Hepatic stellate cell (primary cell): ENCODE measurements at regions not wholly inside any gene's neighbourhood (a gene's known extent, or its start where the extent isn't known, plus 50 kb on each side); places are given as distances from the start of the nearest gene placed in this dataset.

Source experiments
- DNase-seq: peaks from one replicate; pipeline ENCODE4 v3.0.0; 2011; ENCODE audit warnings: low spot score

DNA sequence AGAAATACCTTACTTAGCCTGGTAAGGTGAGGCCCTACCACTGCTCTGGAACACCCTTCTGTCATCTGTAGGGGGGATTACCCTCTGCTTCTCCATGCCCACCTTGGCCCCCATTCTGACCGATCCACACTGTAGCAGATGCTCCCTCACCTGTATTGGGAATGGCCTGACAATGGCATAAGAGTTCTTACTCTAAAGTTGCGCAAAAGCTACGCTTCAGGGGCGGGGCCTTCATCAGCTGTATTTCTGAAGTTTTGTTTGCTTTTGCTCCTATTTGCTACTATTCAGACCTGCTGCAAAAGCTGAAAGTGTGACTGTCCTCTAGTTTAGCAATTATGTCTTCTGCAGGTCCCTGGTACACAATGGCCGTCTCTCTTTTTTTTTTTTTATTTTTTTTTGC is 252.6 kb downstream of the TLE3 start:
- no peak for DNase-seq

DNA sequence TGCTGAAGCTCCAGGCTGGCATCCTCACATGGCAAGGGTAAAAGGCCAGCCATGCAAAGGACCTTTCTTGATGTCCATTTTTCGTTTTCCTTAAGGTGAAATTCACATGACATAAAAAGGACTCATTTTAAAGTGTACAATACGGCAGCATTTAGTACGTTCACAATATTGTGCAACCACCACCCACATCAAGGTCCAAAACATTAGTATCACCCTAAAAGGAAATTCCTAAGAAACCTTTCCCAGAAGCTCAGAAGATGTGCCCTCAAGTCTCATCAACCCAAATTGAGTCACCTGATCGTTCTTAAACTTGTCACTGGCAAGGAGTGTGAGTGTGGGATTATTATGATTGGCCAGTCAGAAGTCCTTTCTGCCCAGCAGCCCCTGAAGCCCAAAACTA is 250.1 kb downstream of the TLE3 start:
- no peak for DNase-seq

- no peak for DNase-seq
Observed at GRCh38 chr15:69848096-69848495, 249.6 kb downstream of the TLE3 start.

GRCh38 chr15:69848551-69849231 is 249.0 kb downstream of the TLE3 start:
- DNase-seq = no peak

GRCh38 chr15:69849232-69849610 is 248.5 kb downstream of the TLE3 start:
- no peak for DNase-seq

DNA sequence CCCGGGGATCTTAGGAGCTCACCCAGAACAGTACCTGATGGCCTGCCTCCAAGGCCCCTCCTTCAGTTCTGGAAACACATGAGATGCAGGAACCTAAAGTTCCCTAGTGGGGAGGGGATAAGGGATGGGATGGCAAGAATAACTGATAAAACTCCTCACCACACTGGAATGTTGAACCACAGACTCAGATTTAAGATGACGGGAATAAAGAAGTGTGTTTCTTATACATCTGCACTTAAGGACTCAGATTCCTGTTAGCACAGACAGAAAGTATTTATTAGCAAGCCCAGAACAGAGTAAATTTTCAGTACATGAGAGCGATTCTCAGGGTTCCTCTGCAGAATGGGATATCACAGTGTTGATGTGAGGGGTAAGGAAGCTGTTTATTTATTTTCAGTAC is 245.2 kb downstream of the TLE3 start:
- DNase-seq = peak; percentile 76

DNA sequence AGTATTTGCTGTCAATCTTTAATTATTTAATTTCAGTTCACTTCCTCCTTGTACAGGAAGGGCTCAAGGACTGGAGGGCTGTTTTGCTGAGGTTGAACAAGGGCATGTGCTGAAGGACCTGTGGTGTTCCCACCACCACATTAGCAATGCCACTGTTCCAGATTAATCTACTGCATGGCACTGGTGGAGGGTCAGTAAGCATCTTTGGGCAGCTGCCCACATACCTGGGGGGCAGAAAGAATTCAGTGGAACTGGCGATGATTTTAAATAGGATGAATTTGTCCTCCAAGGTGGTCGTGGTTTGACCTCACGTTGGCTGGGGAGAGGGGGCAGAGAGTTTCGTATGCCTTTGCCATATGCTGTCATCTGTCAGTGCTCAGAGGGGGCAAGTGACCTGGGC is 244.8 kb downstream of the TLE3 start:
- DNase-seq = no peak

GRCh38 chr15:69853544-69853951 is 244.2 kb downstream of the TLE3 start:
- peak; percentile 89 for DNase-seq

DNA sequence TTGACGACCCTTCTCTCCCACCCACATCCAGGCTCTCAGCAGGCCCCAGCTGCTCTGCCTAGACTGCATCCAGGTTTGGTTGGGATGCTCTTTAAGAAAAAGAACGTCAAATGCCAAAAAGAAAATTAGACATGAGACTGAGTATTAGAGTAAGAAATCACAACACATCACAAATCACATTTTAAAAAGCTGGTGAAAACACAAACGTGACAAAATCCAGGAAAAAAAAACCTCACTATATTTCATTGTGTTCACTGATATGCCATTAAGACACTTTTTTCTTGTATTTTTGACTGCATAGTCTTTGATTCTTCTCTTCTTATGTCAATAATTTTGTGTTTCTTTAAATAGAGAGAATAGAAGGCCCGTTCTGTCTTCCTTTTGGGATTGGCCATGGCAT is 243.7 kb downstream of the TLE3 start:
- DNase-seq = no peak

- DNase-seq = peak; percentile 71
Observed at GRCh38 chr15:69854521-69855181, 243.1 kb downstream of the TLE3 start.

GRCh38 chr15:69855258-69856000 is 242.3 kb downstream of the TLE3 start:
- DNase-seq = no peak

DNA sequence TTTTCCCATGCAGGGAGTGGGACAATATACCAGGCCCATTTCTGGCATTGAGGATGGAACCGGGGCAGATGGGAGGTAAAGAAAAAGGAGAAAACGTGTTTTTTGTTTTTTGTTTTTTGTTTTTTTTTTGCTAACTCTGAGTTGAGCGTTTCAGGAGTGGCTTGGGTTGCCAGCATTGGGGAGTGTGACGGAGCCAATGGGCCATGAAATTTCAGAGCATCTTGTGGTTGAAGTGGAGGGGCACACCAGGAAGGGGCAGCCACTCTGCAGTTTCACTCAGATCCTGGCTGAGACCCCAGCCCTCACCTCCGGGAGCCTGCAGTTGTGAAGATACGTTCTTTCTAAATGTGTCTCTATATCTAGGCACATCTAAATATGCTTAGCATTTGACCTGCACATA is 240.5 kb downstream of the TLE3 start:
- no peak for DNase-seq

- DNase-seq = no peak
Observed at GRCh38 chr15:69857686-69858391, 239.9 kb downstream of the TLE3 start.

DNA sequence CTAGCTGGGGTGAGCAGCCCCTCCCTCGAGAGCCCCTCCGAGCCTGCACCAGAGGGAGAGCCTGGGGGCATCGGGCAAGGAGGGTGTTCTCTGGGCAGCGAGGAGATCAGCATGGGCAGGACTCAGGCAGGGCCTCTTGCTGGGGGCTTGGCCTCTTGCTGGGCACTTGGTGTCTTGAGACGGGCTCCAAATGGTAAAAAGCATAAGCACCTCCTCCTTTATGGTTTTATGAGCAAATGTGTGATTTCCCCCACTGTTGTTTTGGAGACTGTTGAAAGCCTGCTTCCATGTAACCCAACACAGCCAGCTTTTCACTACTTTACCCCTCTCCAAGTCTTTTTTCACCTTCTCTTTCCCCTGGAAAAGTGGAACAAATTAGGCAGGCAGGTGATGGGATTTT is 239.3 kb downstream of the TLE3 start:
- no peak for DNase-seq

- no peak for DNase-seq
Observed at GRCh38 chr15:69859866-69860265, 237.9 kb downstream of the TLE3 start.

- DNase-seq = no peak
Observed at GRCh38 chr15:69860321-69860720, 237.4 kb downstream of the TLE3 start.

- no peak for DNase-seq
Observed at GRCh38 chr15:69860921-69861320, 236.8 kb downstream of the TLE3 start.

DNA sequence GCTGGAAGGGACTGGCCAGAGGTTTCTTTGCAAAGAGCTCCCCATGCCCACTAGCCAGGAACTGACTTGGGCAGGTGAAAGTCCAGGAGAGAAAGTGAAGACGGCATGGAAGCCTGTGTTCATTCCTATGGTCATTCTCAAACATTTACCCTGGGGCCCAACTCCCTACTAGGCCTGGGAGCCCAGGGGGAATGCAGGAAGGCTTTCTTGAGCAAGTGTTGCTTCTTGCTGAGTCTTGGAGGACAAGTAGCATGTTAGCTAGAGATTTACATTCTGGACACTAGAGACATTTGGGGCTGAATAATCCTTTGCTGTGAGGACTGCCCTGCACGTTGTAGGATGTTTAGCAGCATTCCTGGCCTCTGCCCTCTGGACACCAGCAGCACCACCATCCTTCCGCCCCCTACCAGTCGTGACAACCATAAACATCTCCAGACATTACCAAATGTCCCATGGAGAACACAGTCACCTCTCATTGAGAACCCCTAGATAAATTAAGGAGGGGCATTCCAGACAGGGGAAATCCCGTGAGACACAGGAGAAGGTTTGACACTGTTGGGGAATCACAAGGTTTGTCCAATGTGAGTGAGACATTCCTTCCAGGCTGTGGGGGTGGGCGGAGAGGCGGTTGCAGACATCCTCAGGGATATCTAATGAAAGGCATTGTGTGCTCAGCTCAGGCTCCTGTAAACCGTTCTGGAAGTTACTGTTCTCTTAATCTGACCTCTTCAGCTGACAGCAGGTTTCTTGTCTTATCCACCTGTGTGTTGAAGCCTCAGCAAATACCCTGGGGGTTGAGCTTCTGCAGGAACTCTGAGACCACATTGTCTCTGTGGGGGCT is 236.2 kb downstream of the TLE3 start:
- DNase-seq = no peak

DNA sequence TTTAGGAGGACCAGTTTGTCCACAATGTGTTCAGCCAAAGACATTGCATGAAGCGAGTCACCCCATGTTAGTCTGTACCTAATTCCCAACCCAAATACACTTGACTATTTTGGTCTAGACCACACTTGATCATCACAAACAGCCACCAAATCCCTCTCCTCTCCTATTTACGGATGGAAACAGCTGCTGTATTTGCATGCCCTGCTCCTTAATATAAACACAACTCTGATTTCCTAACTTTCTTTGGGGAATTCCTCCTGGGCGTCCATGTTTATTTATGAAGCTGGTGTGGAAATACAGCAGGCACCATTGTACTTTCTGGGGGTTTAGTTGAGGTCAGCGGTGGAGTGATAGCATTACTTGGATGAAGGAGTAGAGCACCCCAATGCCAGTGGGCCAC is 235.2 kb downstream of the TLE3 start:
- no peak for DNase-seq

DNA sequence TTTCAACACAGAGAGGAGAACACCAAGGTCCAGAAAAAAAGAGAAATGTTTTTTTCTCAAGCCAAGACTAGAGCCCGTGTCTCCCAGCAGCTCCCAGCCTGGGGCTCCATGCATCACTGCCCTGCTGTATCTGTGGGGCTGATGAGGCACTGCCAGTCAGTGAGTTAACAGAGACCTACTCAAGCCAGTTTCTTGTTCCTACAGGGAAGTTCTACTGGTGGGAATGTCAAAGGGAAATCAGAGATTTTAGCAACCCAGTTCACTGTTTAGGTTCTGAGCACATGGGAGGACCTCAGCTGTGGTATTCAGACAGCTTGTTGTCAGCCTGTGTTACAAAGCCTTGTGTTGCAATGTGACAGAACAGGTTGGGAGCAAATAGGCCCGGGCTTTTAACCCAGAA is 234.3 kb downstream of the TLE3 start:
- no peak for DNase-seq

DNA sequence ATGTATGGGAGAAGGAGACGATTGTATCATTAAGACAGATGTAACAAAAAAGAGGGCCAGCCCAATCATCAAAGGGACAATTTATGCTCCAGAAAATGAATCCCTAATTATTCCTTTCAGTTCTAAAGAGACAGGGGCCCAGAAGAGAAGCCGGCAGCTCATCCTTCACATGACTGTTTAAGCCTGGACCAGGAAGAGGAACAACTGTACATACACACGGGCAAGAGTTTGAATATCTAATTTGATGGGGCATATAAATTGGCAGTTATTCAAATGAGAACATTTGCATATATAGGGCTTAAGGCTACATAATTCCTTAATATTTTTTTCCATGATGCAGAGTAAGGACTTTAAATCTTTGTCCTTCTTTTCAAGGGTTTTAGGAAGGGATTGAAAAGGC is 232.3 kb downstream of the TLE3 start:
- no peak for DNase-seq

DNA sequence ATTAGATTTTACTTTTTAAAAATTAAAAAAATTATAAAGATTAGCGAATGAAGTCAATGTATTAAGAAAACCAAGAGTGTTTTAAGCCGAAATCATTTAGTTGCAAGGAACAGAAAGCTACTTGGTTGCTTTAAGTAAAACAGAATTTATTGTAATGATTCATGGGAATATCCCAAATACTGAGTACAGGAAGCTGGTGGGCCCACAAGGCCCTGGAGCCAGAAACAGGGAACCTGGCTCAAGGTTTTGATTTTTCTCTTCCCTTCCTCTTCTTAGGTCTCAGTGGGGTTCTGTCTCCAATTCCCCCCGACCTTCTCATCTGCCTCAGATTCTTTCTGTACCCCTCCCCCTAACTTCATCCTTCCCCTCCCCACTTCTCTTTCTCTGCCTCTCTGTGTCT is 229.0 kb downstream of the TLE3 start:
- no peak for DNase-seq
